ENCODE measurements at regions not wholly inside any gene's neighbourhood (a gene's known extent, or its start where the extent isn't known, plus 50 kb on each side); places are given as distances from the start of the nearest gene placed in this dataset.

- Mint-ChIP-seq H3K4me3 (ENCODE audit: unreplicated experiment) (no peak overlapping the region), H3K27me3 (ENCODE audit: insufficient read depth, unreplicated experiment) (no peaks in the 10 kb centered on the region), H3K27ac (ENCODE audit: low read depth, unreplicated experiment) (no peak overlapping the region), H3K9me3 (ENCODE audit: unreplicated experiment) (peaks cover 14% of the 10 kb centered on the region), H3K36me3 (ENCODE audit: insufficient read depth, unreplicated experiment) (no peaks in the 10 kb centered on the region), H3K4me1 (ENCODE audit: insufficient read depth, unreplicated experiment) (peaks cover 11% of the 10 kb centered on the region)
- POLR2A ChIA-PET: no interaction called here
- no peak for TF ChIP-seq CTCF (IDR thresholded peaks at IDR 0.05; ENCODE audit: unreplicated experiment)
- no TSS peak for BruUV-seq (replicated peaks)
- CTCF ChIA-PET: no interaction called here
- peak; percentile 9 for DNase-seq (ENCODE audit: unreplicated experiment)
- intact Hi-C loops (cut with micrococcal nuclease): no loop called here
Measured at GRCh38 chr2:4190548-4190947, 487.2 kb downstream of the DCDC2C start.

GRCh38 chr2:4192119-4192518 lies 488.7 kb downstream of the DCDC2C start:
- ChIA-PET CTCF (interaction anchor here (0.6 kb wide), 1 partner anchor 255 kb away, joined by 3 read pairs; no protein-coding TSS in a partner anchor), POLR2A (no interaction called here)
- Mint-ChIP-seq H3K36me3 (ENCODE audit: insufficient read depth, unreplicated experiment) (no peaks in the 10 kb centered on the region), H3K4me3 (ENCODE audit: unreplicated experiment) (no peak overlapping the region), H3K27ac (ENCODE audit: low read depth, unreplicated experiment) (no peak overlapping the region), H3K27me3 (ENCODE audit: insufficient read depth, unreplicated experiment) (no peaks in the 10 kb centered on the region), H3K4me1 (ENCODE audit: insufficient read depth, unreplicated experiment) (peaks cover 15% of the 10 kb centered on the region), H3K9me3 (ENCODE audit: unreplicated experiment) (peaks cover 20% of the 10 kb centered on the region)
- TF ChIP-seq CTCF (IDR thresholded peaks at IDR 0.05; ENCODE audit: unreplicated experiment): no peak
- intact Hi-C loops (cut with micrococcal nuclease): no loop called here
- no peak for DNase-seq (ENCODE audit: unreplicated experiment)
- BruUV-seq (replicated peaks): no TSS peak

GRCh38 chr2:4214444-4215205 lies 511.2 kb downstream of the DCDC2C start:
- ChIA-PET POLR2A (no interaction called here), CTCF (no interaction called here)
- H3K27me3 Mint-ChIP-seq (ENCODE audit: insufficient read depth, unreplicated experiment): no peaks in the 10 kb centered on the region
- intact Hi-C loops (cut with micrococcal nuclease): no loop called here
- TF ChIP-seq CTCF (IDR thresholded peaks at IDR 0.05; ENCODE audit: unreplicated experiment): no peak
- BruUV-seq (replicated peaks): no TSS peak
- no peak overlapping the region for H3K27ac Mint-ChIP-seq (ENCODE audit: low read depth, unreplicated experiment)
- H3K36me3 Mint-ChIP-seq (ENCODE audit: insufficient read depth, unreplicated experiment): no peaks in the 10 kb centered on the region
- H3K4me3 Mint-ChIP-seq (ENCODE audit: unreplicated experiment): no peak overlapping the region
- H3K9me3 Mint-ChIP-seq (ENCODE audit: unreplicated experiment): no peaks in the 10 kb centered on the region
- H3K4me1 Mint-ChIP-seq (ENCODE audit: insufficient read depth, unreplicated experiment): peaks cover 12% of the 10 kb centered on the region
- DNase-seq (ENCODE audit: unreplicated experiment): peak; percentile 55

GRCh38 chr2:4217737-4218136 lies 514.4 kb downstream of the DCDC2C start:
- intact Hi-C loops (cut with micrococcal nuclease): no loop called here

More at GRCh38 chr2:4217737-4218136, 514.4 kb downstream of the DCDC2C start:
- H3K4me3 Mint-ChIP-seq (ENCODE audit: unreplicated experiment): no peak overlapping the region
- DNase-seq (ENCODE audit: unreplicated experiment): no peak
- BruUV-seq (replicated peaks): no TSS peak
- ChIA-PET CTCF (interaction anchor here (0.5 to 1.2 kb wide), 2 partner anchors 132 to 1901 kb away, joined by 3 to 5 read pairs; no protein-coding TSS in a partner anchor), POLR2A (no interaction called here)
- peaks cover 4% of the 10 kb centered on the region for H3K9me3 Mint-ChIP-seq (ENCODE audit: unreplicated experiment)
- H3K27ac Mint-ChIP-seq (ENCODE audit: low read depth, unreplicated experiment): no peak overlapping the region
- peaks cover 24% of the 10 kb centered on the region for H3K4me1 Mint-ChIP-seq (ENCODE audit: insufficient read depth, unreplicated experiment)
- H3K27me3 Mint-ChIP-seq (ENCODE audit: insufficient read depth, unreplicated experiment): no peaks in the 10 kb centered on the region
- H3K36me3 Mint-ChIP-seq (ENCODE audit: insufficient read depth, unreplicated experiment): no peaks in the 10 kb centered on the region
- TF ChIP-seq CTCF (IDR thresholded peaks at IDR 0.05; ENCODE audit: unreplicated experiment): no peak
